LNCaP clone FGC (cell line): ENCODE measurements at regions not wholly inside any gene's neighbourhood (a gene's known extent, or its start where the extent isn't known, plus 50 kb on each side); places are given as distances from the start of the nearest gene placed in this dataset.

Source experiments
- DNase-seq: peaks from one replicate; pipeline ENCODE4 v3.0.0-alpha.2; 2011; ENCODE audit warnings: low read depth
- H3K4me3 ChIP-seq: 2 replicates; pipeline ENCODE4 v1.5.1; 2011; ENCODE audit warnings: mild to moderate bottlenecking, low read depth, low read length, control low read depth
- TF ChIP-seq, protein P1 (sequence below): IDR thresholded peaks from 2 replicates; pipeline ENCODE4 v1.5.1; 2012; ENCODE audit warnings: mild to moderate bottlenecking; ENCODE audit not compliant: control insufficient read depth, insufficient read depth; ENCODE audit errors: extremely low read depth

DNA sequence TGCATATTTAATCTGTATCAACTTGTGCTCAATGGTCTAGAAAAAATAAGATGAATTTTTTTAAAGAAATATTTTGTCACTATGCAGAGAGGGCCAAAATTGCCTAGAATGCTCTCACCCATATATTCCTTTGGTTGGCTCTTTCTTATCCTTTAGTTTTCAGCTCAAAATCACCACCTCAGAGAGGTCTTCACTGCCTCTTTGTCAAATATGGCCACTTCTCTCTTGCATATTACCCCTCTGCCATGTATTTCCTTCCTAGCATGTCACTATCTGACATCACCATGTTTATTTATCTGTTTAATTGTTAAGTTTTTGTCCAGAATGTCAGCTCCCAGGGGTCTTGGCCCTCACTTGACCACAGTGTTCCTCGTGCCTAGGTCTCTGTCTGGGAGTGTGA is 535.2 kb upstream of the CDH2 start:
- DNase-seq = no peak
- TF ChIP-seq, protein P1, sequence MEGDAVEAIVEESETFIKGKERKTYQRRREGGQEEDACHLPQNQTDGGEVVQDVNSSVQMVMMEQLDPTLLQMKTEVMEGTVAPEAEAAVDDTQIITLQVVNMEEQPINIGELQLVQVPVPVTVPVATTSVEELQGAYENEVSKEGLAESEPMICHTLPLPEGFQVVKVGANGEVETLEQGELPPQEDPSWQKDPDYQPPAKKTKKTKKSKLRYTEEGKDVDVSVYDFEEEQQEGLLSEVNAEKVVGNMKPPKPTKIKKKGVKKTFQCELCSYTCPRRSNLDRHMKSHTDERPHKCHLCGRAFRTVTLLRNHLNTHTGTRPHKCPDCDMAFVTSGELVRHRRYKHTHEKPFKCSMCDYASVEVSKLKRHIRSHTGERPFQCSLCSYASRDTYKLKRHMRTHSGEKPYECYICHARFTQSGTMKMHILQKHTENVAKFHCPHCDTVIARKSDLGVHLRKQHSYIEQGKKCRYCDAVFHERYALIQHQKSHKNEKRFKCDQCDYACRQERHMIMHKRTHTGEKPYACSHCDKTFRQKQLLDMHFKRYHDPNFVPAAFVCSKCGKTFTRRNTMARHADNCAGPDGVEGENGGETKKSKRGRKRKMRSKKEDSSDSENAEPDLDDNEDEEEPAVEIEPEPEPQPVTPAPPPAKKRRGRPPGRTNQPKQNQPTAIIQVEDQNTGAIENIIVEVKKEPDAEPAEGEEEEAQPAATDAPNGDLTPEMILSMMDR = no peak
- no peak overlapping the region for H3K4me3 ChIP-seq

DNA sequence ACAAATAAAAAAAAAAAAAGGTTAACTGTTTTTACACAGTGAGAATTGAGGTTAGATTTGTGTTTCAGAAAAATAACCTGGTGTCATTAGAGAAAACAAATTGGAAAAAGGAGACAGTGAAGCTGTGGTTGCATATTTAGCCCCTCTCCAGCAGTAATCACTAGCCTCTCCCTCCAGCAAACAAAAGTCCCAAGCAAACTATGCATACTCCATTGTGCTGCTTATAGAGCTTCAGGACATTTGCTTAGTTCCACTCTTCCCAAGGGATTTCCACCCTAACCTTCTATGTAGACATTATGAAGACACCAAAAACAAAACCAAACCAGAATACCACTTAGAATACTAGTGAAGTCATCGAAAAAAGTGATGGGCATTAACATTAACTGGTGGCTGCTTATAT is 534.2 kb upstream of the CDH2 start:
- no peak overlapping the region for H3K4me3 ChIP-seq
- TF ChIP-seq, protein P1 = no peak
- no peak for DNase-seq

GRCh38 chr18:28707006-28707405 is 530.1 kb upstream of the CDH2 start:
- no peak for DNase-seq
- TF ChIP-seq, protein P1 = no peak
- no peak overlapping the region for H3K4me3 ChIP-seq

DNA sequence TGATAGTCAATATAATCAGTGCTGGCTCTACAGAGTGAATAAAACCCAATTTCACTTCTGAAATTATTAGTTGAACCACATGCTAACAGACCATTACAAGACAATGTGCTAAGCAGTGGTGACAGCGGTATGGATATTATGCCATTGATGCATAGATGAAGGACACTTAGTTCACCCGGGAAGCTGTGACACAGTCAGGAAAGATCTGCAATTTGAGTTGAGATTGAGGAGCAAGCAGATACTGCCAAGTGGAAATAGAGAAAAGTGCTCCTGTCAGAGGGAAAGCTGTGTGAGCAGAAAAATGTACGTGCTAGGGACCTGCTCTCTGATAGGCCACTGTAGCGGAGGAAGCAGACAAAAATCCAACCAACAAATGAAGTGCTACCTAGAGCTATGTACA is 529.5 kb upstream of the CDH2 start:
- DNase-seq = no peak
- TF ChIP-seq, protein P1 = no peak
- no peak overlapping the region for H3K4me3 ChIP-seq

DNA sequence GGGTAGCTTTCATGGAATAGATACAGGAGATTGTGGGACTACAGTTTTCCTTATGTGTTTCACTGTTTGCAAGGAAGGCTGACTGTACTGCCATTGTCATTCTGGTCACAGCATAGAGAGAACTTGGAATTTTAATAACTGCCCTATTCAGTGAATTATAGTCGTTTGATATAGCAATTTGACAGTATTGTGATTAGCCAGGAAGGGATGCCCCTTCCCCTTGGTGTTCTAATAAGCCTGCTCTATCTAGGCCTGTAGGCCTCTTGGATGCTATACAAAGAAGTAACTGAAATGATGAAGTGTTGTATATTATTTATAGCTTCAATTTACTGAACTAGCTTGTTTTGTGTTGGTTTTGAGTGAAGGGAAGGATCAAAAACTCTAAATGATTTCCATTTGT is 528.6 kb upstream of the CDH2 start:
- TF ChIP-seq, protein P1 = no peak
- no peak overlapping the region for H3K4me3 ChIP-seq
- DNase-seq = no peak

- H3K4me3 ChIP-seq = no peak overlapping the region
- DNase-seq = no peak
- TF ChIP-seq, protein P1 = no peak
Measured at GRCh38 chr18:28692337-28692736, 515.4 kb upstream of the CDH2 start.

GRCh38 chr18:28691496-28691840 is 514.5 kb upstream of the CDH2 start:
- TF ChIP-seq, protein P1 = no peak
- no peak for DNase-seq
- no peak overlapping the region for H3K4me3 ChIP-seq
